HFFc6 (cell line): ENCODE measurements at regions not wholly inside any gene's neighbourhood (a gene's known extent, or its start where the extent isn't known, plus 50 kb on each side); places are given as distances from the start of the nearest gene placed in this dataset.
"Not testable (repeated sequence)": the region's sequence is repeated elsewhere in the genome, so short reads cannot be mapped to it uniquely, and the experiment has no call there.

Experiments used
- DNase-seq: peaks from one replicate; pipeline ENCODE4 v3.0.0-alpha.2; 2018
- H3K27ac Mint-ChIP-seq: 2 replicates; pipeline ENCODE4 v1.8.0; 2020; ENCODE audit warnings: mild to moderate bottlenecking, mixed read lengths
- H3K27me3 Mint-ChIP-seq: 2 replicates; pipeline ENCODE4 v1.8.0; 2021; ENCODE audit warnings: mild to moderate bottlenecking, moderate library complexity, mixed read lengths; ENCODE audit not compliant: insufficient read depth
- H3K36me3 Mint-ChIP-seq: 2 replicates; pipeline ENCODE4 v1.8.0; 2021; ENCODE audit warnings: low read depth, mixed read lengths
- H3K4me1 Mint-ChIP-seq: 2 replicates; pipeline ENCODE4 v1.8.0; 2020; ENCODE audit warnings: low read depth, mixed read lengths
- H3K4me3 Mint-ChIP-seq: 2 replicates; pipeline ENCODE4 v1.8.0; 2020; ENCODE audit warnings: mild to moderate bottlenecking, moderate library complexity, mixed read lengths
- H3K9me3 Mint-ChIP-seq: 2 replicates; pipeline ENCODE4 v1.8.0; 2020; ENCODE audit warnings: mild to moderate bottlenecking, mixed read lengths
- TF ChIP-seq, protein P1 (sequence below): fragments of 200-600 bp; sonication (generic); IDR thresholded peaks from 2 replicates; pipeline ENCODE4 v1.5.0; 2021; ENCODE audit warnings: antibody characterized with exemption, mild to moderate bottlenecking

DNA sequence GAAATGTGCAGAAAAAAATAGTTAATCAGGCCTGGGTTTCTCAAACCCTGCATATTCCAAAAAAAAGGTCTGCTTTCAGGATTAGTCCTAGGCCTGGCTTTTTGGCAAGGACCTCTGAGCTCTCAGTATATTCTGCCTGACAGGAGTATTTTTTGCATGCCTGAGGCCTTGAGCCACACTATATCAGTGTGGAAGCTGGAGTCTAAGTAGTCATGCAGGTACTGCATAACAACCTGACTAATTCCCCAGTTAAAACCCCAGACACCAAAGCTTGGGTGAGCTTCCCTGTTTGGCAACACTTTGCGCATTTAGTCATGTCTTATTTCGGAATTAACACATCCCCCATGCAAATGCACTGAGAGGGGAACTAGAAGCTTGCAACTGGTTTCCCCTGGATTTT, 359.5 kb downstream of the CETN3 start:
- Mint-ChIP-seq H3K4me1 (peaks cover 2% of the 10 kb centered on the region; the same call in 1 of the 2 replicates), H3K36me3 (no peaks in the 10 kb centered on the region), H3K9me3 (peaks cover 15% of the 10 kb centered on the region), H3K4me3 (no peak overlapping the region), H3K27ac (no peak overlapping the region), H3K27me3 (no peaks in the 10 kb centered on the region)
- DNase-seq = no peak
- TF ChIP-seq, protein P1, sequence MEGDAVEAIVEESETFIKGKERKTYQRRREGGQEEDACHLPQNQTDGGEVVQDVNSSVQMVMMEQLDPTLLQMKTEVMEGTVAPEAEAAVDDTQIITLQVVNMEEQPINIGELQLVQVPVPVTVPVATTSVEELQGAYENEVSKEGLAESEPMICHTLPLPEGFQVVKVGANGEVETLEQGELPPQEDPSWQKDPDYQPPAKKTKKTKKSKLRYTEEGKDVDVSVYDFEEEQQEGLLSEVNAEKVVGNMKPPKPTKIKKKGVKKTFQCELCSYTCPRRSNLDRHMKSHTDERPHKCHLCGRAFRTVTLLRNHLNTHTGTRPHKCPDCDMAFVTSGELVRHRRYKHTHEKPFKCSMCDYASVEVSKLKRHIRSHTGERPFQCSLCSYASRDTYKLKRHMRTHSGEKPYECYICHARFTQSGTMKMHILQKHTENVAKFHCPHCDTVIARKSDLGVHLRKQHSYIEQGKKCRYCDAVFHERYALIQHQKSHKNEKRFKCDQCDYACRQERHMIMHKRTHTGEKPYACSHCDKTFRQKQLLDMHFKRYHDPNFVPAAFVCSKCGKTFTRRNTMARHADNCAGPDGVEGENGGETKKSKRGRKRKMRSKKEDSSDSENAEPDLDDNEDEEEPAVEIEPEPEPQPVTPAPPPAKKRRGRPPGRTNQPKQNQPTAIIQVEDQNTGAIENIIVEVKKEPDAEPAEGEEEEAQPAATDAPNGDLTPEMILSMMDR = no peak

DNA sequence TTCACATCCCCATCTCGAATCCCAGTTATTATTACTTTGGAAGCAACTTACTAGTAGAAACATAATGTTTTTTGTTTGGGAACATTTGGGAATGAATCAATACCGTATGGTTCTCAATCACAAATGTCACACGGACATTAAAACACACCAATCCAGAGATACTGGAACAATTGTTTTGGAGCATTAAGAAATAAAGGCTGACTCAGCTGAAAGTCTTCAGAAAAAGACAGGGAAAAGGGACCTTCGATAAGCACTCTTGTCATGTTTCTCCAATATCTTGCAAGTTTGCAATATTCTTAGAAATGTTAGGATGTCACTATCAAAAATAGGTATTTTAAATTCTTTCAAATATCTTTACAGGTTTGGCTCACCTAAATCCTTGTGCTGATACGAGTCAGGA, 362.4 kb downstream of the CETN3 start:
- TF ChIP-seq, protein P1 = no peak
- no peaks in the 10 kb centered on the region for H3K36me3 Mint-ChIP-seq

DNA sequence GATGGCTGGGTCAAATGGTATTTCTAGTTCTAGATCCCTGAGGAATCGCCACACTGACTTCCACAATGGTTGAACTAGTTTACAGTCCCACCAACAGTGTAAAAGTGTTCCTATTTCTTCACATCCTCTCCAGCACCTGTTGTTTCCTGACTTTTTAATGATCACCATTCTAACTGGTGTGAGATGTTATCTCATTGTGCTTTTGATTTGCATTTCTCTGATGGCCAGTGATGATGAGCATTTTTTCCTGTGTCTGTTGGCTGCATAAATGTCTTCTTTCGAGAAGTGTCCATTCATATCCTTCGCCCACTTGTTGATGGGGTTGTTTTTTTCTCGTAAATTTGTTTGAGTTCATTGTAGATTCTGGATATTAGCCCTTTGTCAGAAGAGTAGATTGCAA, 369.5 kb downstream of the CETN3 start:
- H3K27me3 Mint-ChIP-seq, H3K36me3 Mint-ChIP-seq, H3K27ac Mint-ChIP-seq, H3K4me1 Mint-ChIP-seq, H3K4me3 Mint-ChIP-seq, DNase-seq: not testable (repeated sequence)
- peaks cover 30% of the 10 kb centered on the region for H3K9me3 Mint-ChIP-seq

More for the DNA sequence above, 362.4 kb downstream of the CETN3 start:
- Mint-ChIP-seq H3K4me1 (no peaks in the 10 kb centered on the region), H3K9me3 (peaks cover 16% of the 10 kb centered on the region), H3K4me3 (no peak overlapping the region), H3K27me3 (peaks cover 2% of the 10 kb centered on the region; the same call in 1 of the 2 replicates), H3K27ac (no peak overlapping the region)
- no peak for DNase-seq

DNA sequence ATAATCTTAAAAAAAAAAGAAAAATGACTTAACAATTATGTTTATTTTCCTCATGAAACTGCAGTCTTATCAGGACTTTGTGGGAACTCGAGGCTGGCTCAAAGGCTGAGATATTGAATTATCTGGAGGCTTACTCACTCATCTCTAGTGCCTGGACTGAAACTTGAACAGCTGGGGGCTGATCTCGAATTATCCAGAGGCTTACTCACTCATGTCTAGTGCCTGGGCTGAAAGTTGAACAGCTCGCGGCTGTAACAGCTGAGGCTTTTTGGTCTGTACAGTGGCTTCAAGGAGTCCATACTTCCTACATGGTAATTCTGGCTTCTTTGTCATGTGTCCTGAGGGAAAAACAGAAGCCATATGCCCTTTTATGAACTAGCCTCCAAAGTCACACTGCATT, 371.9 kb downstream of the CETN3 start:
- Mint-ChIP-seq H3K9me3 (peaks cover 46% of the 10 kb centered on the region), H3K27me3 (no peaks in the 10 kb centered on the region), H3K4me3 (no peak overlapping the region), H3K36me3 (no peaks in the 10 kb centered on the region), H3K4me1 (no peaks in the 10 kb centered on the region), H3K27ac (no peak overlapping the region)
- TF ChIP-seq, protein P1 = no peak
- DNase-seq = no peak

DNA sequence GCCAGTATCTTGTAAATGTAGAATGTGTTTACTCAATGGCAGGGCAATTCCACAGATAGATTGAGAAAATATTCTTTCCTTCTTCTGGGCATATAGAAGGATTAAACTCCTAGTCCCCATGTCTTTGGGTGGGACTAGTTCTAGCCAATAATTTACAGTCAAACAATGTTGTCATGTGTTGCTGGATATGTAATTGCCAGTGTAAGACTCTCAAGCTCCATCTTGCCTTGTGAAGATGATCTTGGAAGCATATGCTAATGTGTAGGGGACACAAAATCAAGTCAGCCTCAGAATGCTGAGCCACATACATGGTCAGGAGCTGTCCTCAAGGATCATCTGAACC, 386.9 kb downstream of the CETN3 start:
- Mint-ChIP-seq H3K4me3 (no peak overlapping the region), H3K4me1 (no peaks in the 10 kb centered on the region; the same call in 1 of the 2 replicates), H3K36me3 (no peaks in the 10 kb centered on the region), H3K27ac (no peak overlapping the region), H3K9me3 (peaks cover 13% of the 10 kb centered on the region), H3K27me3 (no peaks in the 10 kb centered on the region)
- TF ChIP-seq, protein P1 = no peak
- DNase-seq = no peak

DNA sequence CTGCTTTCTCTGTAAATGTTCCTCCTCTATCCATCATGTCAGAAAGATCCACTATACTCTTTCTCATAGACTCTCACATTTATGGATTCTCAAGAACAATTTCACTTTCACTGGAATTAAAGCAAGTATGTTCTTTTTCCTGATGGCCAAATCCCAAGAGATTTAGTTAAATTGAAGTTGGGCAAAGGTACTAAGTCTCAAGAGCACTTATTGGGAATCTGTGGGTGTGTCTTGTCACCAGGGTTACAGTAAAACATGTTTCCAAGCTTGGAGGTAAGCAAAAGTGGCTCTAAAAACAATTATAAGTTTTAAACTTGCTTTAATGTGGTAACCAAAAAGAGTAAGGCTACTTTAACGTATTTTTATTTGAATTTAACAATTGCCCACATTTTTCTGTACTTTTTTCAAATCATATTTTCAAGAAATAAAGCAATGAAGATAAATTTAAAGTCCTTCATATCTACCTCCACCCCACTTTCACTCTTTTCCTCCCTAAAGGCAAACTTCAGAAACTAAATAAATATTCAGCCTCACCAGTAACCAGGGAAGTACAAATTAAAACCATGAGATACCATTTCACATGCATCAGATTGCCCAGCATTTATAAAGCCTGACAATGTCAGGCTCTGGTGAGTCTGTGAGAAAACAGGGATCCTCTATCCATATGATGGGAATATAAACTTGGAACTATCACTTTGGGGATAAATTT, 387.4 kb downstream of the CETN3 start:
- Mint-ChIP-seq H3K27me3 (no peaks in the 10 kb centered on the region), H3K36me3 (no peaks in the 10 kb centered on the region), H3K4me3 (no peak overlapping the region), H3K27ac (no peak overlapping the region), H3K9me3 (peaks cover 9% of the 10 kb centered on the region), H3K4me1 (no peaks in the 10 kb centered on the region; the same call in 1 of the 2 replicates)
- TF ChIP-seq, protein P1 = no peak
- DNase-seq = no peak
